Neuronal stem cell (in vitro differentiated cells): ENCODE measurements at regions not wholly inside any gene's neighbourhood (a gene's known extent, or its start where the extent isn't known, plus 50 kb on each side); places are given as distances from the start of the nearest gene placed in this dataset.

Source experiments
- DNase-seq: peaks from one replicate; pipeline ENCODE4 v3.0.0-alpha.2; 2013; ENCODE audit warnings: low spot score
- H2AFZ ChIP-seq: one replicate; pipeline ENCODE4 v1.6.1; 2013; ENCODE audit warnings: mild to moderate bottlenecking, low read length, inconsistent platforms
- H2AK5ac ChIP-seq: 2 replicates; pipeline ENCODE4 v1.6.1; 2013; ENCODE audit warnings: low read depth, mild to moderate bottlenecking, inconsistent platforms, low read length, moderate library complexity, mixed read lengths
- H2BK120ac ChIP-seq: 2 replicates; pipeline ENCODE4 v1.6.1; 2013; ENCODE audit warnings: low read depth, mild to moderate bottlenecking, inconsistent platforms, low read length, moderate library complexity, mixed read lengths
- H2BK12ac ChIP-seq: one replicate; pipeline ENCODE4 v1.6.1; 2013; ENCODE audit warnings: low read length, inconsistent platforms
- H2BK15ac ChIP-seq: 2 replicates; pipeline ENCODE4 v1.6.1; 2013; ENCODE audit warnings: mild to moderate bottlenecking, low read length, inconsistent platforms, mixed read lengths
- H2BK5ac ChIP-seq: one replicate; pipeline ENCODE4 v1.6.1; 2013; ENCODE audit warnings: inconsistent platforms, mild to moderate bottlenecking, low read length, moderate library complexity
- H3K14ac ChIP-seq: one replicate; pipeline ENCODE4 v1.6.1; 2013; ENCODE audit warnings: low read length, inconsistent platforms
- H3K18ac ChIP-seq: 2 replicates; pipeline ENCODE4 v1.6.1; 2013; ENCODE audit warnings: low read length, inconsistent platforms
- H3K23ac ChIP-seq: 2 replicates; pipeline ENCODE4 v1.6.1; 2013; ENCODE audit warnings: low read depth, mild to moderate bottlenecking, mixed read lengths, low read length, inconsistent platforms; ENCODE audit not compliant: poor library complexity
- H3K27ac ChIP-seq: replicated peaks from 3 replicates; pipeline ENCODE4 v1.5.1; 2013; ENCODE audit warnings: low read length, inconsistent platforms
- H3K27me3 ChIP-seq, 3 experiments: 2 replicates each; pipeline ENCODE4 v1.6.1; 2013; ENCODE audit warnings: low read length in 3 of 3, mild to moderate bottlenecking in 2 of 3, inconsistent platforms in 1 of 3, low read depth in 1 of 3, mixed read lengths in 1 of 3, moderate library complexity in 1 of 3; ENCODE audit not compliant: control insufficient read depth in 3 of 3, insufficient read depth in 3 of 3
- H3K36me3 ChIP-seq, 2 donors: replicated peaks in 1 of 2; 2 replicates each; pipeline ENCODE4 v1.6.1; 2013; ENCODE audit warnings: low read length in 2 of 2; ENCODE audit not compliant: control insufficient read depth in 2 of 2, insufficient read depth in 2 of 2
- H3K4ac ChIP-seq: 2 replicates; pipeline ENCODE4 v1.6.1; 2013; ENCODE audit warnings: inconsistent platforms, mild to moderate bottlenecking, low read length, moderate library complexity
- H3K4me1 ChIP-seq, 2 donors: 1 replicate in 1 of 2; 2 replicates in 1 of 2; pipeline ENCODE4 v1.6.1; 2013; ENCODE audit warnings: low read length in 2 of 2, low read depth in 1 of 2; ENCODE audit not compliant: control insufficient read depth in 2 of 2, insufficient read depth in 1 of 2
- H3K4me2 ChIP-seq: one replicate; pipeline ENCODE4 v1.6.1; 2013; ENCODE audit warnings: mild to moderate bottlenecking, low read length, inconsistent platforms; ENCODE audit not compliant: insufficient read depth, poor library complexity, severe bottlenecking
- H3K4me3 ChIP-seq, 2 donors: 2 replicates each; pipeline ENCODE4 v1.5.1; 2013; ENCODE audit warnings: low read length in 2 of 2, mild to moderate bottlenecking in 2 of 2, inconsistent platforms in 1 of 2, moderate library complexity in 1 of 2
- H3K79me1 ChIP-seq: one replicate; pipeline ENCODE4 v1.6.1; 2013; ENCODE audit warnings: low read depth, mild to moderate bottlenecking, inconsistent platforms, low read length, moderate library complexity
- H3K9ac ChIP-seq: one replicate; pipeline ENCODE4 v1.6.1; 2013; ENCODE audit warnings: mild to moderate bottlenecking, low read depth, low read length, inconsistent platforms; ENCODE audit not compliant: poor library complexity
- H3K9me3 ChIP-seq, 2 donors: replicated peaks in 1 of 2; 2 replicates each; pipeline versions ENCODE3 to v1.6.1; 2013; ENCODE audit warnings: low read length in 2 of 2, mild to moderate bottlenecking in 2 of 2, inconsistent platforms in 1 of 2, low read depth in 1 of 2, mixed read lengths in 1 of 2, moderate library complexity in 1 of 2; ENCODE audit not compliant: control insufficient read depth in 2 of 2, insufficient read depth in 1 of 2
- H4K8ac ChIP-seq: one replicate; pipeline ENCODE4 v1.6.1; 2013; ENCODE audit warnings: low read depth, mild to moderate bottlenecking, inconsistent platforms, low read length, moderate library complexity
- H4K91ac ChIP-seq: one replicate; pipeline ENCODE4 v1.6.1; 2013; ENCODE audit warnings: low read length, low read depth, mild to moderate bottlenecking, inconsistent platforms; ENCODE audit not compliant: poor library complexity
- WGBS, 2 donors: extraction: QIAGEN DNeasy Blood & Tissue Kit; methylation state at CpG; one replicate each; pipeline ENCODE4 v1.1.7; 2013; ENCODE audit warnings: missing lambda C conversion rate in 2 of 2, mixed read lengths in 1 of 2; ENCODE audit not compliant: insufficient read length in 2 of 2, insufficient replicate concordance in 1 of 2; ENCODE audit errors: extremely low coverage in 2 of 2; 5-methylcytosine and 5-hydroxymethylcytosine counted together

DNA sequence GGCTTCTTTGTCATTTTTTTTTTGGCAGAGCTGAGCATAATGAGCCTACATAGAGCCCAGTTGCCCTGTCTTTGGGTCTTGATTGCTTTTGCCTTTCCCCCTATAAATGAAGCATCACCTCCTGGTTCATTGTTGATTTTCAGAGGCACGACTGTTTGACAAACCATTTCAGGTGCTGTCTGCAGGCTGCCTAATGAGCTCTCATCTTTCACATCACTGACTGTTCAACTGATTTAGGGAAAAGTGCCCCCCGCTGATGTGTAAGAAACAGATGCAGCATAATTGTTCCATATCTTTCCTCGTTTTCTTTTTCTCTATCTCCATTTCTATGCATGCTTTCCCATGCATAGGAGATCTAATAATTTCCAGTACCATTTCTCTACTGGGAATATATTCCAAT, 338.6 kb downstream of the TMEM38B start:
- Histone ChIP-seq H3K23ac (no peak overlapping the region), H4K8ac (no peak overlapping the region), H3K4ac (no peak overlapping the region), H3K36me3 (peaks cover 0 to 2% of the 10 kb centered on the region in 2 donors), H3K4me3 (no peak overlapping the region), H3K27me3 (no peaks in the 10 kb centered on the region), H2BK5ac (no peak overlapping the region), H3K4me1 (peaks cover 7% of the 10 kb centered on the region in 2 donors), H3K14ac (no peak overlapping the region), H2BK120ac (no peak overlapping the region), H2BK12ac (no peak overlapping the region), H2AFZ (peak overlapping the region; percentile 56), H3K9me3 (peaks cover 1 to 20% of the 10 kb centered on the region in 2 donors), H4K91ac (no peak overlapping the region), H2AK5ac (no peak overlapping the region), H3K27ac (no peak overlapping the region), H3K4me2 (no peak overlapping the region), H2BK15ac (no peak overlapping the region), H3K79me1 (no peaks in the 10 kb centered on the region), H3K18ac (no peak overlapping the region), H3K9ac (no peak overlapping the region)
- DNase-seq = no peak
- WGBS, 2 donors = no CpG with 5 or more reads among the region's 3 CpGs

DNA sequence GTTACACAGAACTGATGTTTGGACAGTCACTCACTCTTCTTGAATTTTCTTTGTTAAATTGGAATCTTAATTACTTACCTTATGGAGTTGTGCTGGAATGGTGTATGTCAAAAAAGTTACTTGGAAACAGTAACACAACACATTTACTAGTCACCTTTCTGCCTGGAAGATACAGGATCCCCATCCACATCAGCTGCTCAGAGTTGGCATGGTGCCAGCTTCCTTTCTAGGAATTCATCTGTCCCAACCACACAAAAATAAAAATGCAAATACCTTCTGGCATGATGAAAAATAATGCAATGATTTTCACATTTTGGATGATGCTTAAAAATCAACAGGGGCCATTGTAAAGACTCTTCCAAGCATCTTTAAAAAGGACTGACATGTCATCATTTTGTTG, 341.5 kb downstream of the TMEM38B start:
- Histone ChIP-seq H3K14ac (no peak overlapping the region), H4K91ac (no peak overlapping the region), H3K9me3 (peaks cover 0 to 12% of the 10 kb centered on the region in 2 donors), H2AK5ac (no peak overlapping the region), H3K9ac (no peak overlapping the region), H3K4me2 (no peak overlapping the region), H2BK120ac (no peak overlapping the region), H3K79me1 (no peaks in the 10 kb centered on the region), H3K27ac (no peak overlapping the region), H2BK5ac (no peak overlapping the region), H3K36me3 (peaks cover 0 to 2% of the 10 kb centered on the region in 2 donors), H2BK12ac (no peak overlapping the region), H3K23ac (no peak overlapping the region), H3K18ac (no peak overlapping the region), H3K4ac (no peak overlapping the region), H4K8ac (no peak overlapping the region), H3K27me3 (no peaks in the 10 kb centered on the region), H3K4me1 (peaks cover 7% of the 10 kb centered on the region in 2 donors), H2BK15ac (no peak overlapping the region), H3K4me3 (no peak overlapping the region), H2AFZ (no peak overlapping the region)
- no peak for DNase-seq

DNA sequence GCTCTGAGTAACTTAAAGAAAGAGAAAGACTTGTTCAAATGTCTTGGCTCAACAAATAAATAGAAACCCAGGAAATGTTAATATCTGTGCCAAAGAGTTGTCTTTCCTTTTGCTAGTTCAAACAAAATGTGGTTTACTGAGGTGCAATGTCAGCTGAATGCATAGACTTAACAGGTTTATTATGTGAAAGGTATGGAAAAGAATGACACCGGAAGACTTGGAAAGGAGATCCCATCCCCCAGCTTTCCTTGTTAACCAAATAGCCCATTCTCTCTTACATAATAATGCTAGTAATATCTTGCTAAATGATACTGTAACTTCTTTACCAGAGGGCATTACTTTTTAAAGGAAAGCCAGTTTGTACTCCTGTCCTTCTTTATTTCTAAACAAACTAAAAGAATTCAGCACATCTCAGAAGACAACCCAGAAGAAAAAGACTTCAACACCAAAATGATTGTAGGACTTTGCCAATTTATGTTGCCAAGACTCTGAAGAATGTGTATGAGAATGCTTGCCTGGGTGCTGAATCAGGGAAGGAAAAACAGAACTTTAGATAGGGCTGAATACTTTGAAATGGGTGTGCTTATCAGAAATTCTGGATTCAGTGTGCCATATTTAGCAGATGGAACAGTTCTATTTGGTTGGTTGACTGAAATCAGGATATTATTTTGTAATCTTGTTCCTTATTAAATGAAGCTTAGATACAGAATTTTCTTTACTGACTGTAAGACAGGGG, 344.1 kb downstream of the TMEM38B start:
- H3K23ac ChIP-seq = no peak overlapping the region
- no peak overlapping the region for H3K27ac ChIP-seq
- no peak overlapping the region for H3K14ac ChIP-seq
- H3K9me3 ChIP-seq = no peaks in the 10 kb centered on the region
- no peak overlapping the region for H4K91ac ChIP-seq
- no peak overlapping the region for H2BK120ac ChIP-seq
- WGBS, 2 donors = no CpG with 5 or more reads among the region's 1 CpG
- H2AK5ac ChIP-seq = no peak overlapping the region
- H3K4me2 ChIP-seq = no peak overlapping the region
- no peaks in the 10 kb centered on the region for H3K27me3 ChIP-seq
- no peaks in the 10 kb centered on the region for H3K79me1 ChIP-seq
- H3K4ac ChIP-seq = no peak overlapping the region
- H3K36me3 ChIP-seq = no peaks in the 10 kb centered on the region
- H3K18ac ChIP-seq = no peak overlapping the region
- no peaks in the 10 kb centered on the region for H3K4me1 ChIP-seq
- H3K4me3 ChIP-seq = no peak overlapping the region
- no peak overlapping the region for H3K9ac ChIP-seq
- H2AFZ ChIP-seq = no peak overlapping the region
- no peak overlapping the region for H2BK12ac ChIP-seq
- H4K8ac ChIP-seq = no peak overlapping the region
- no peak overlapping the region for H2BK5ac ChIP-seq
- H2BK15ac ChIP-seq = no peak overlapping the region
- no peak for DNase-seq

DNA sequence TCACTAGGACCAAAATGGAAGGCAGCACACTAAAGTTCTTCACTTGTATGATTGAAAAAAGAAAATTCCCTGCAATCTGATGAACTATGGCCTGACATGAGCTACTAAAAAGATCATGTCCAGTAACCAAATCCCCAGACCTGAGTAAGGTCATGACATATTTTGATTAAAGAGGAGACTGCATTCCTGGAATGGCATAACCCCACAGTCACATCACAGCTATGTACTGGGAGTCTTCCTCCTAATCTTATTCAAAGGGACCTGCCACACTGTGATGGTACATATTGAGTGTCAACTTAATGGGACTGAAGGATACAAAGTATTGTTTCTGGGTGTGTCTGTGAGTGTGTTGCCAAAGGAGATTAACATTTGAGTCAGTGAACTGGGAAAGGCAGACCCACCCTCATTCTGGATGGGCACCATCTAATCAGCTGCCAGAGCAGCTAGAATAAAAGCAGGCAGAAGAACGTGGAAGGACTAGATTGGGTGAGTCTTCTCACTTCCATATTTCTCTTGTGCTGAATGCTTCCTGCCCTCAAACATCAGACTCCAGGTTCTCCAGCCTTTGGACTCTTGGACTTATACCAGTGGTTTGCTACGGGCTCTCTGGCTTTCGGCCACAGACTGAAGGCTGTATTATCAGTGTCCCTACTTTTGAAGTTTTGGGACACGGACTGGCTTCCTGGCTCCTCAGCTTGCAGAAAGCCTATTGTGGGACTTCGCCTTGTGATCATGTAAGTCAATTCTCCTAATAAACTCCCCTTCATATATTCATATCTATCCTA, 345.0 kb downstream of the TMEM38B start:
- Histone ChIP-seq H3K36me3 (no peaks in the 10 kb centered on the region), H3K23ac (no peak overlapping the region), H3K79me1 (no peaks in the 10 kb centered on the region), H2AFZ (no peak overlapping the region), H2BK120ac (no peak overlapping the region), H3K4me3 (no peak overlapping the region), H3K4ac (no peak overlapping the region), H3K9ac (no peak overlapping the region), H3K18ac (no peak overlapping the region), H3K4me1 (no peaks in the 10 kb centered on the region), H3K27ac (no peak overlapping the region), H2BK5ac (no peak overlapping the region), H3K27me3 (no peaks in the 10 kb centered on the region), H2AK5ac (no peak overlapping the region), H4K91ac (no peak overlapping the region), H2BK12ac (no peak overlapping the region), H3K4me2 (no peak overlapping the region), H3K9me3 (no peaks in the 10 kb centered on the region), H4K8ac (no peak overlapping the region), H3K14ac (no peak overlapping the region), H2BK15ac (no peak overlapping the region)
- WGBS, 2 donors = no CpG with 5 or more reads among the region's 5 CpGs
- no peak for DNase-seq
